Thoracic aorta (tissue), 2 donors: ENCODE measurements at regions not wholly inside any gene's neighbourhood (a gene's known extent, or its start where the extent isn't known, plus 50 kb on each side); places are given as distances from the start of the nearest gene placed in this dataset.
A peak's percentile ranks its signal among the peaks of the same experiment; 100 is the strongest.

ENCODE experiments used
- ATAC-seq: fragments of 150-250 bp; one replicate; pipeline ENCODE4 v1.8.0; 2017; ENCODE audit warnings: low read depth; ENCODE audit not compliant: insufficient number of reproducible peaks, low FRiP score
- DNase-seq: peaks from one replicate; pipeline ENCODE4 v3.0.0-alpha.2; 2020; ENCODE audit warnings: low spot score
- H3K27ac ChIP-seq, 2 donors: fragments of 200-600 bp; sonication (generic); 1 replicate in 1 of 2; 2 replicates in 1 of 2; pipeline ENCODE4 v1.5.1; 2016; ENCODE audit warnings: mild to moderate bottlenecking in 2 of 2, moderate library complexity in 2 of 2
- H3K27me3 ChIP-seq: fragments of 200-600 bp; sonication (generic); replicated peaks from 2 replicates; pipeline ENCODE4 v1.6.0; 2016; ENCODE audit warnings: mild to moderate bottlenecking; ENCODE audit not compliant: insufficient read depth
- H3K36me3 ChIP-seq: fragments of 200-600 bp; sonication (generic); one replicate; pipeline ENCODE4 v1.5.1; 2016
- H3K4me1 ChIP-seq, 2 donors: fragments of 200-600 bp; sonication (generic); 1 replicate in 1 of 2; 2 replicates in 1 of 2; pipeline versions ENCODE4 v1.5.1 to v1.6.0; 2016; ENCODE audit warnings: low read depth in 2 of 2, mild to moderate bottlenecking in 1 of 2; ENCODE audit not compliant: control insufficient read depth in 1 of 2
- H3K4me3 ChIP-seq: fragments of 200-600 bp; sonication (generic); 2 replicates; pipeline ENCODE4 v1.5.1; 2016; ENCODE audit warnings: mild to moderate bottlenecking
- H3K9me3 ChIP-seq: fragments of 200-600 bp; sonication (generic); 2 replicates; pipeline ENCODE4 v1.5.1; 2016
- TF ChIP-seq, protein P1 (sequence below): fragments of 200-600 bp; sonication (generic); IDR thresholded peaks from one replicate; pipeline ENCODE4 v1.5.1; 2019; ENCODE audit warnings: antibody characterized with exemption

DNA sequence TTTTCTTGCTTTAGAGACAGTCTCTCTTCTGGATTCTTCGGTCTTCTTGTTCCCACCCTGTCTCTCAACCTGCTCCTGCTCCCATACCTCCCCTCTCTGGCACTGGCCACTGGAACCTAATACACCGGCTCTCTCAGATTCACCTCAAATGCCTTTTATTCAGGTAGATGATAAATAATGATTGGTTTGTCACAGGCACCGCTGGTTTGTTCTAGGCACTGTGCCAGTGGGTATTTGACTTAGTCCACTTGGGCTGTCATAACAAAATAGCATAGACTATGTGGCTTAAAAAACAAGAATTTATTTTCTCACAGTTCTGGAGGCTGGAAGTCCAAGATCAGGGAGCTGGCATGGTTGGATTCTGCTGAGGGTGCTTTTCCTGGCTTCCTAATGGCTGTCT is 278.2 kb upstream of the STT3B start:
- no peak for DNase-seq
- Histone ChIP-seq H3K27me3 (no peaks in the 10 kb centered on the region), H3K9me3 (no peaks in the 10 kb centered on the region), H3K4me1 (no peaks in the 10 kb centered on the region), H3K4me3 (no peak overlapping the region), H3K36me3 (no peaks in the 10 kb centered on the region), H3K27ac (no peak overlapping the region)
- TF ChIP-seq, protein P1, sequence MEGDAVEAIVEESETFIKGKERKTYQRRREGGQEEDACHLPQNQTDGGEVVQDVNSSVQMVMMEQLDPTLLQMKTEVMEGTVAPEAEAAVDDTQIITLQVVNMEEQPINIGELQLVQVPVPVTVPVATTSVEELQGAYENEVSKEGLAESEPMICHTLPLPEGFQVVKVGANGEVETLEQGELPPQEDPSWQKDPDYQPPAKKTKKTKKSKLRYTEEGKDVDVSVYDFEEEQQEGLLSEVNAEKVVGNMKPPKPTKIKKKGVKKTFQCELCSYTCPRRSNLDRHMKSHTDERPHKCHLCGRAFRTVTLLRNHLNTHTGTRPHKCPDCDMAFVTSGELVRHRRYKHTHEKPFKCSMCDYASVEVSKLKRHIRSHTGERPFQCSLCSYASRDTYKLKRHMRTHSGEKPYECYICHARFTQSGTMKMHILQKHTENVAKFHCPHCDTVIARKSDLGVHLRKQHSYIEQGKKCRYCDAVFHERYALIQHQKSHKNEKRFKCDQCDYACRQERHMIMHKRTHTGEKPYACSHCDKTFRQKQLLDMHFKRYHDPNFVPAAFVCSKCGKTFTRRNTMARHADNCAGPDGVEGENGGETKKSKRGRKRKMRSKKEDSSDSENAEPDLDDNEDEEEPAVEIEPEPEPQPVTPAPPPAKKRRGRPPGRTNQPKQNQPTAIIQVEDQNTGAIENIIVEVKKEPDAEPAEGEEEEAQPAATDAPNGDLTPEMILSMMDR, result no peak
- ATAC-seq, result no peak

DNA sequence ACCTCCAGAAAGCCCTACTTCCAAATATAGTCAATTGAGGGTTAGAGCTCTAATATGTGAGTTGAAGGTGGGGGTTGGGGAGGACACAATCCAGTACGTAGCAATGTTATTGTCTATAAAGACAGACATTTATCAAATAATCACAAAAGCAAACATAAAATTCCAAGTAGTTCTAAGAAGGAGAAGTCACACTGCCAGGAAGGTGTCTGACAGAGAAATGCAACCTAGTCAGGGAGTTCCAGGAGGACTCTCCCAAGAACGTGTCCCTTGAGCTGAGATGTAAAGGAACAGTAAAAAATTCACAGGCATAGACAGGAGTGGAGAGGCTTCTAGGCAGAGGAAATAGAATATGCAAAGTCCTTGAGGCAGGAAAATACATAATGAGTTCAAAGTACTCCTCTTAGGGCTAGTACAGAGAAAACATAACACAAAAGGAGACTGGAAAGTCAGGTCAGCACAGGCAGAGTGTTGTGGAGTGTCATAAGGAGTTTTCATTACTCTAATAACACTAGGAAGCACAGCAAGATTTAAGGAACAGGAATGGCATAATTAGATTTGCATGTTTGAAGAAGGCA is 277.6 kb upstream of the STT3B start:
- Histone ChIP-seq H3K4me1 (no peaks in the 10 kb centered on the region), H3K36me3 (no peaks in the 10 kb centered on the region), H3K4me3 (no peak overlapping the region), H3K9me3 (no peaks in the 10 kb centered on the region), H3K27ac (no peak overlapping the region), H3K27me3 (no peaks in the 10 kb centered on the region)
- peak; percentile 6 for ATAC-seq
- TF ChIP-seq, protein P1, result no peak
- no peak for DNase-seq

DNA sequence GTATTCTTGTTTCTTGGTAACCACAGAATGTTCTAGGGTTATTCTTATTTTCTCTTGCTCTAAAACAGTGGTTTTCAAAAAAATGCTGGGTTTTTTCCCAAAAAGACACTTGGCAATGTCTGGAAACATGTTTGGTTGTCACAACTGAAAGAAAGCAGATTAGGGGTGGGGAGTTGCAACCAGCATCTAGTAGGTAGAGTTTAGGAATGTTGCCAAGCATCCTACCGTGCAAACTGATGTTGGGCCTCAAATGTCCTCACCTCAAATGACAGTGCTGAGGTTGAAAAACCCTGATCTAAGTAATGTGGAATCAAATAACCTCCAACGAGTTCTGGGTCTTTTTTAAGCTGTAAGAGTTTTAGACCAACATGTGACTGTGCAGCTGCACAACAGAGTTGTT is 270.5 kb upstream of the STT3B start:
- TF ChIP-seq, protein P1, result no peak
- ATAC-seq, result no peak
- H3K9me3 ChIP-seq, result no peaks in the 10 kb centered on the region

DNA sequence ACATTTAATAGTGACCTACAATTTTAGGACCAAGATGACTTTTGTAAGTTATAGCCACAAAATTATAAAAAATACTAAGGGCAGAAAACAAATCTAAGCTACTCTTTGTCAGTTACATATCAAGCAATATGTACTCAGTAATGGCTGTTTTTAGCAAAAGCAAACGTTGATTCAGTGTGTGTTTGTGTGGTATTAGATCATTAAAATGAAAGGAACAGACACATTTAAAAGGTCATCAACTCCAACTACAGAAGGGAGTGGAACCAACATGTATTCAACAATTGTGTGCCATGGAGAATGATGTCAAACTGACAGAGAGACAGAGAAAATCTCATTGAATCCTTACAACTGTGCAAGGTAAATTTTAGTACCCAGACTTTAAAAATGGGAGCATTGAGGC is 268.8 kb upstream of the STT3B start:
- TF ChIP-seq, protein P1, result no peak
- Histone ChIP-seq H3K36me3 (no peaks in the 10 kb centered on the region), H3K9me3 (no peaks in the 10 kb centered on the region), H3K27me3 (no peaks in the 10 kb centered on the region), H3K27ac (no peak overlapping the region), H3K4me3 (no peak overlapping the region), H3K4me1 (no peaks in the 10 kb centered on the region)
- ATAC-seq (no peak), DNase-seq (no peak)

More for the DNA sequence above, 270.5 kb upstream of the STT3B start:
- Histone ChIP-seq H3K36me3 (no peaks in the 10 kb centered on the region), H3K4me3 (no peak overlapping the region), H3K27me3 (no peaks in the 10 kb centered on the region), H3K4me1 (no peaks in the 10 kb centered on the region), H3K27ac (no peak overlapping the region)
- no peak for DNase-seq

DNA sequence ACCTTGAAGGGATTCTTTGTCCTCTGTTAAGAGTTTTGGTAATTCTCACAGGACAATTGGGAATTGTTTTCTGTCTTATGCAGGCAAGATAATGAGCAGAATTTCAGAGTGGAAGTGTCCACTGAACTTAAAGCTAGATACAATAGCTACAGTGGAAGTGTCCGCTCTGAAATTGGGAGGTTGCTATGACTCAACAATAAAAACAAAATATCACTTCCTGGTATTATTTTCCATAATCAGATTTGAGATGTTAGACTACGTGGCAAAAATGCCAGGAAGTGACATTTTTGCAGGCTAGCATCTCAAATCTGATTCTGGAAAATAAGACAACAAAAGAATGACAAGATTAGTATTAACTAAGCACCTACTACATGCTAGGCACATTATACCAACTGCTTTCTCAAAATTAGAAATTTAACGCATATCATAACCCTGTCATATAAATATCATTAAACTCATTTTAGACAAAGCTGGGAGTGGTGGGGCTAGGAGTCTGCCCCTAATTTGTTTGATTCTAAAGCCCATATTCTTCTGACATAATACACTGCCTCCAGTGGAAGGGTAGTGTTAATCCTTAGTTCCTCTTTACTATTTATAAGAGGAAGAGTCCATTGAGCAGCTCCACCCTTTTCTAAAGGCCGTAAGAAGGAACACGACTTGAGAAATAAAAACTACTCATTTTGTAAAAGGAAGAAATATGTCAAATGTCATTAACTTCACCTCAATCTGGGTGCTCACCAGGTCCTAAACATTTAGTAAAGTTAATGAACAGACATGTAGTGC is 266.9 kb upstream of the STT3B start:
- H3K4me1 ChIP-seq, result no peaks in the 10 kb centered on the region
- ATAC-seq (no peak), DNase-seq (no peak)
- H3K27ac ChIP-seq, result no peak overlapping the region
- no peaks in the 10 kb centered on the region for H3K9me3 ChIP-seq
- TF ChIP-seq, protein P1, result no peak
- no peaks in the 10 kb centered on the region for H3K27me3 ChIP-seq
- no peak overlapping the region for H3K4me3 ChIP-seq
- H3K36me3 ChIP-seq, result no peaks in the 10 kb centered on the region
